Fibroblast of lung (primary cell): ENCODE measurements at regions not wholly inside any gene's neighbourhood (a gene's known extent, or its start where the extent isn't known, plus 50 kb on each side); places are given as distances from the start of the nearest gene placed in this dataset.

Source experiments
- DNase-seq, 2 donors: peaks; one replicate each; pipeline versions ENCODE4 v3.0.0 to v3.0.0-alpha.2; 2010; ENCODE audit warnings: low read depth in 2 of 2
- H2AFZ ChIP-seq: 2 replicates; pipeline ENCODE4 v1.5.1; 2012; ENCODE audit warnings: low read length, control low read depth, inconsistent platforms
- H3K27ac ChIP-seq: 2 replicates; pipeline ENCODE4 v1.5.1; 2011; ENCODE audit warnings: low read length, control low read depth; ENCODE audit not compliant: insufficient read depth
- H3K27me3 ChIP-seq: 2 replicates; pipeline ENCODE4 v1.5.1; 2011; ENCODE audit warnings: mild to moderate bottlenecking, low read length; ENCODE audit not compliant: control insufficient read depth, insufficient read depth
- H3K36me3 ChIP-seq: 2 replicates; pipeline ENCODE4 v1.5.1; 2011; ENCODE audit warnings: low read length; ENCODE audit not compliant: control insufficient read depth, insufficient read depth
- H3K4me1 ChIP-seq: 2 replicates; pipeline ENCODE4 v1.5.1; 2011; ENCODE audit warnings: low read length; ENCODE audit not compliant: control insufficient read depth, insufficient read depth; ENCODE audit errors: extremely low read depth
- H3K4me2 ChIP-seq: 2 replicates; pipeline ENCODE4 v1.5.1; 2011; ENCODE audit warnings: low read length, control low read depth; ENCODE audit not compliant: insufficient read depth; ENCODE audit errors: extremely low read depth
- H3K4me3 ChIP-seq, 4 experiments: fragments of 200-600 bp in 1 of 4; sonication (generic) in 1 of 4; replicated peaks in 1 of 4; 2 replicates each; pipeline ENCODE4 v1.5.1; 2011 to 2016; ENCODE audit warnings: low read length in 4 of 4, low read depth in 3 of 4, mild to moderate bottlenecking in 3 of 4, control low read depth in 2 of 4, inconsistent platforms in 1 of 4, mixed read lengths in 1 of 4; ENCODE audit not compliant: insufficient read depth in 1 of 4; ENCODE audit errors: control extremely low read depth in 1 of 4
- H3K79me2 ChIP-seq: 2 replicates; pipeline ENCODE4 v1.5.1; 2012; ENCODE audit warnings: mild to moderate bottlenecking, low read length, inconsistent platforms; ENCODE audit not compliant: control insufficient read depth, insufficient read depth
- H3K9ac ChIP-seq: 2 replicates; pipeline ENCODE4 v1.5.1; 2011; ENCODE audit warnings: mild to moderate bottlenecking, low read length, control low read depth; ENCODE audit not compliant: insufficient read depth
- H3K9me3 ChIP-seq: 2 replicates; pipeline ENCODE4 v1.5.1; 2012; ENCODE audit warnings: low read depth, low read length; ENCODE audit not compliant: control insufficient read depth, insufficient read depth
- H4K20me1 ChIP-seq: 2 replicates; pipeline ENCODE4 v1.5.1; 2011; ENCODE audit warnings: low read length; ENCODE audit not compliant: control insufficient read depth, insufficient read depth; ENCODE audit errors: extremely low read depth
- CTCF ChIP-seq, 2 donors: IDR thresholded peaks in 1 of 2; conservative IDR thresholded peaks in 1 of 2; 1 replicate in 1 of 2; 2 replicates in 1 of 2; pipeline ENCODE4 v1.5.1; 2011 to 2012; ENCODE audit warnings: low read length in 2 of 2, control low read depth in 1 of 2, inconsistent platforms in 1 of 2, low read depth in 1 of 2, mild to moderate bottlenecking in 1 of 2
- EZH2 ChIP-seq: IDR thresholded peaks from 2 replicates; pipeline ENCODE4 v1.5.1; 2012; ENCODE audit warnings: low read length, control low read depth, mild to moderate bottlenecking; ENCODE audit errors: missing control alignments

GRCh38 chr17:14604591-14605266 is 303.8 kb downstream of the HS3ST3B1 start:
- Histone ChIP-seq H2AFZ (no peak overlapping the region), H3K27ac (no peak overlapping the region), H4K20me1 (no peaks in the 10 kb centered on the region), H3K36me3 (no peaks in the 10 kb centered on the region), H3K9ac (no peak overlapping the region), H3K4me2 (no peak overlapping the region), H3K4me3 (no peak overlapping the region), H3K9me3 (no peaks in the 10 kb centered on the region), H3K4me1 (no peaks in the 10 kb centered on the region), H3K27me3 (no peaks in the 10 kb centered on the region), H3K79me2 (no peaks in the 10 kb centered on the region)
- no peak for DNase-seq
- TF ChIP-seq CTCF (conservative IDR thresholded peaks at IDR 0.05 in 1 of 2, IDR thresholded peaks at IDR 0.05 in 1 of 2; ENCODE audit: low read depth in 1 of 2, low read length in 2 of 2) (no peak), EZH2 (no peak)

GRCh38 chr17:14596224-14596623 is 295.3 kb downstream of the HS3ST3B1 start:
- H3K4me1 ChIP-seq: no peaks in the 10 kb centered on the region
- H3K4me2 ChIP-seq: no peak overlapping the region
- TF ChIP-seq CTCF (conservative IDR thresholded peaks at IDR 0.05 in 1 of 2, IDR thresholded peaks at IDR 0.05 in 1 of 2; ENCODE audit: low read depth in 1 of 2, low read length in 2 of 2): no peak
- no peak for TF ChIP-seq EZH2
- H3K27me3 ChIP-seq: no peaks in the 10 kb centered on the region
- H3K27ac ChIP-seq: no peak overlapping the region
- DNase-seq: no peak
- no peak overlapping the region for H3K9ac ChIP-seq
- no peaks in the 10 kb centered on the region for H3K79me2 ChIP-seq
- H4K20me1 ChIP-seq: no peaks in the 10 kb centered on the region
- H2AFZ ChIP-seq: no peak overlapping the region
- no peaks in the 10 kb centered on the region for H3K9me3 ChIP-seq
- no peak overlapping the region for H3K4me3 ChIP-seq
- H3K36me3 ChIP-seq: no peaks in the 10 kb centered on the region

- no peaks in the 10 kb centered on the region for H4K20me1 ChIP-seq
- H3K4me1 ChIP-seq: no peaks in the 10 kb centered on the region
- H3K27me3 ChIP-seq: no peaks in the 10 kb centered on the region
- DNase-seq: no peak
- H3K36me3 ChIP-seq: no peaks in the 10 kb centered on the region
- no peaks in the 10 kb centered on the region for H3K9me3 ChIP-seq
- H3K4me2 ChIP-seq: no peak overlapping the region
- H3K79me2 ChIP-seq: no peaks in the 10 kb centered on the region
- H3K27ac ChIP-seq: no peak overlapping the region
- H3K4me3 ChIP-seq: no peak overlapping the region
- no peak overlapping the region for H3K9ac ChIP-seq
- TF ChIP-seq EZH2 (no peak), CTCF (conservative IDR thresholded peaks at IDR 0.05 in 1 of 2, IDR thresholded peaks at IDR 0.05 in 1 of 2; ENCODE audit: low read depth in 1 of 2, low read length in 2 of 2) (no peak)
- no peak overlapping the region for H2AFZ ChIP-seq
These were observed 294.8 kb downstream of the HS3ST3B1 start for GRCh38 chr17:14595656-14596055.
